ENCODE measurements at regions not wholly inside any gene's neighbourhood (a gene's known extent, or its start where the extent isn't known, plus 50 kb on each side); places are given as distances from the start of the nearest gene placed in this dataset.

- Histone ChIP-seq H3K27me3 (replicated peaks; ENCODE audit: insufficient read depth) (no peaks in the 10 kb centered on the region), H3K27ac (no peak overlapping the region), H3K9ac (no peak overlapping the region), H4K20me1 (ENCODE audit: insufficient read depth) (no peaks in the 10 kb centered on the region), H3K36me3 (ENCODE audit: low read depth) (no peaks in the 10 kb centered on the region), H3F3A (ENCODE audit: insufficient read depth) (no peaks in the 10 kb centered on the region), H3K9me2 (ENCODE audit: insufficient read depth) (no peaks in the 10 kb centered on the region), H2AFZ (no peak overlapping the region), H3K4me2 (ENCODE audit: unreplicated experiment) (no peak overlapping the region), H3K79me2 (ENCODE audit: insufficient read depth) (no peaks in the 10 kb centered on the region), H3K9me3 (ENCODE audit: low read depth) (no peaks in the 10 kb centered on the region), H3K4me1 (ENCODE audit: insufficient read depth) (no peaks in the 10 kb centered on the region), H3K4me3 (no peak overlapping the region)
- TF ChIP-seq EZH2phosphoT487 (IDR thresholded peaks at IDR 0.05; ENCODE audit: insufficient read depth, low read depth), result no peak
- 42 to 46% methylated on average over 8 of the region's 8 CpGs for WGBS, 2 experiments (ENCODE audit: low coverage in 1 of 2, low lambda C conversion rate in 2 of 2, missing lambda C conversion rate in 2 of 2)
- in situ Hi-C loops (cut with MboI), result no loop called here
- peak; percentile 6 for DNase-seq
These were observed 92.9 kb downstream of the C21orf91 start for GRCh38 chr21:17726047-17726829.

GRCh38 chr21:17725339-17725738 is 93.8 kb downstream of the C21orf91 start:
- H3K9me3 ChIP-seq (ENCODE audit: low read depth), result no peaks in the 10 kb centered on the region
- H3K27me3 ChIP-seq (replicated peaks; ENCODE audit: insufficient read depth), result no peaks in the 10 kb centered on the region
- in situ Hi-C loops (cut with MboI), result no loop called here
- no peaks in the 10 kb centered on the region for H3K79me2 ChIP-seq (ENCODE audit: insufficient read depth)
- H2AFZ ChIP-seq, result no peak overlapping the region
- WGBS, 2 experiments (ENCODE audit: low coverage in 1 of 2, low lambda C conversion rate in 2 of 2, missing lambda C conversion rate in 2 of 2), result 41 to 45% methylated on average over 3 of the region's 3 CpGs
- H3F3A ChIP-seq (ENCODE audit: insufficient read depth), result no peaks in the 10 kb centered on the region
- no peak overlapping the region for H3K4me3 ChIP-seq
- no peak for DNase-seq
- H4K20me1 ChIP-seq (ENCODE audit: insufficient read depth), result no peaks in the 10 kb centered on the region
- no peaks in the 10 kb centered on the region for H3K4me1 ChIP-seq (ENCODE audit: insufficient read depth)
- no peaks in the 10 kb centered on the region for H3K36me3 ChIP-seq (ENCODE audit: low read depth)
- TF ChIP-seq EZH2 (IDR thresholded peaks at IDR 0.05; ENCODE audit: insufficient read depth, poor library complexity, severe bottlenecking) (no peak), EZH2phosphoT487 (IDR thresholded peaks at IDR 0.05; ENCODE audit: insufficient read depth, low read depth) (no peak)
- no peaks in the 10 kb centered on the region for H3K9me2 ChIP-seq (ENCODE audit: insufficient read depth)
- no peak overlapping the region for H3K4me2 ChIP-seq (ENCODE audit: unreplicated experiment)
- H3K27ac ChIP-seq, result no peak overlapping the region
- H3K9ac ChIP-seq, result no peak overlapping the region

DNA sequence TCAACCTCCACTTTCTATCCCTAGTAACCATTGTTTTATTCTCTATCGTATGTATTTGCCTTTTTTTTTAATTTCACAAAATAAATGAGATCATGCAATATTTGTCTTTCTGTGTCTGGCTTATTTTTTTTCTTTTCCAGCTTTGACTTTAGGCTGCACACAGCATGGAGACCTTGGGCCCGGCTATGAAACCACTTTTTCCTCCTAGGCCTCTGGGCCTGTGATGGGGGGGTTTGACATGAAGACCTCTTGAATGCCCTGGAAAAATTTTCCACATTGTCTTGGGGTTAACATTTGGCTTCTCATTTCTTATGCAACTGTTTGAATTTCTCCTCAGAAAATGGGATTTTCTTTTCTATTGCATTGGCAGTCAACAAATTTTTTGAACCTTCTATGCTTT is 100.2 kb upstream of the BTG3 start:
- TF ChIP-seq EZH2phosphoT487 (IDR thresholded peaks at IDR 0.05; ENCODE audit: insufficient read depth, low read depth), result no peak
- TF ChIP-seq EZH2 (IDR thresholded peaks at IDR 0.05; ENCODE audit: insufficient read depth, poor library complexity, severe bottlenecking), result no peak
- 17 to 22% methylated on average over 2 of the region's 2 CpGs for WGBS, 2 experiments (ENCODE audit: low coverage in 1 of 2, low lambda C conversion rate in 2 of 2, missing lambda C conversion rate in 2 of 2)
- H3K36me3 ChIP-seq (ENCODE audit: low read depth), result no peaks in the 10 kb centered on the region
- no peaks in the 10 kb centered on the region for H3K79me2 ChIP-seq (ENCODE audit: insufficient read depth)
- H3K4me1 ChIP-seq (ENCODE audit: insufficient read depth), result no peaks in the 10 kb centered on the region
- H3K27ac ChIP-seq, result no peak overlapping the region
- H3K9ac ChIP-seq, result no peak overlapping the region
- H3F3A ChIP-seq (ENCODE audit: insufficient read depth), result no peaks in the 10 kb centered on the region
- H3K9me3 ChIP-seq (ENCODE audit: low read depth), result no peaks in the 10 kb centered on the region
- H3K27me3 ChIP-seq (replicated peaks; ENCODE audit: insufficient read depth), result no peaks in the 10 kb centered on the region
- no peaks in the 10 kb centered on the region for H3K9me2 ChIP-seq (ENCODE audit: insufficient read depth)
- in situ Hi-C loops (cut with MboI), result no loop called here
- no peak for DNase-seq
- no peak overlapping the region for H3K4me2 ChIP-seq (ENCODE audit: unreplicated experiment)
- H2AFZ ChIP-seq, result no peak overlapping the region
- no peaks in the 10 kb centered on the region for H4K20me1 ChIP-seq (ENCODE audit: insufficient read depth)
- H3K4me3 ChIP-seq, result no peak overlapping the region

DNA sequence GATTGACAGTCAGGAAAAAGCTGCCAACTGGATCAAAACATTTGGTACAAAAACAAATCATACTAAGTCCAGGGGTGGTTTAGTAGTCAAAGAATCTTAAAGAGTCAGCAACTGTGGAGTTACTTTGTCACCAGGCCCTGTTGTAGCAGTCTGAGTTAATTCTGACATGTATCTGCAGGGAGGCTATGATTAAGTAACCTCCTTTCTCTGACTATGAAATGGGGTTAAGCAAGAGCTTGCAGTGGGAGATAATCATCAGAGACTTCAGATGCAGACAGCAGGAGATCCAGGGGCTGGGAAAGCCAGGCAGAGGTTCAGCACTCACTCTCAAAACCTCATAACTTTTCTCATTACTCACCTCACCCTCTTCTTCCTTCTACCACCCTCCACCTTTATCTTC is 99.2 kb upstream of the BTG3 start:
- H3K9me2 ChIP-seq (ENCODE audit: insufficient read depth), result no peaks in the 10 kb centered on the region
- no peak overlapping the region for H3K27ac ChIP-seq
- H3K9ac ChIP-seq, result no peak overlapping the region
- H3K36me3 ChIP-seq (ENCODE audit: low read depth), result no peaks in the 10 kb centered on the region
- DNase-seq, result no peak
- H3K9me3 ChIP-seq (ENCODE audit: low read depth), result no peaks in the 10 kb centered on the region
- no peaks in the 10 kb centered on the region for H3K79me2 ChIP-seq (ENCODE audit: insufficient read depth)
- H3K4me3 ChIP-seq, result no peak overlapping the region
- H4K20me1 ChIP-seq (ENCODE audit: insufficient read depth), result no peaks in the 10 kb centered on the region
- H3K27me3 ChIP-seq (replicated peaks; ENCODE audit: insufficient read depth), result no peaks in the 10 kb centered on the region
- in situ Hi-C loops (cut with MboI), result no loop called here
- no peaks in the 10 kb centered on the region for H3F3A ChIP-seq (ENCODE audit: insufficient read depth)
- H3K4me2 ChIP-seq (ENCODE audit: unreplicated experiment), result no peak overlapping the region
- H2AFZ ChIP-seq, result no peak overlapping the region
- H3K4me1 ChIP-seq (ENCODE audit: insufficient read depth), result no peaks in the 10 kb centered on the region
- TF ChIP-seq EZH2phosphoT487 (IDR thresholded peaks at IDR 0.05; ENCODE audit: insufficient read depth, low read depth), result no peak
- no peak for TF ChIP-seq EZH2 (IDR thresholded peaks at IDR 0.05; ENCODE audit: insufficient read depth, poor library complexity, severe bottlenecking)

DNA sequence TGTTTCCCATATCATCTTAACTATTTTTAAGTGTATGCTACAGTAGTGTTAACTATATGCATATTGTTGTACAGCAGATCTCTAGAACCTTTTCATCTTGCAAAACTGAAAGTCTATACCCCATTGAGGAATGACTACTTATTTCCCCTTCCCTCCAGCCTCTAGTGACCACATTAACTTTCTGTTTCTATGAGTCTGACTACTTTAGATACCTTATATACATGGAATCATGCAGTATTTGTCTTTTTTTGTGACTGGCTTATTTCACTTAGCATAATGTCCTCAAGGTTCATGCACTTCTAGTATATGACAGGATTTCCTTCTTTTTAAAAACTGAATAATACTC is 96.5 kb upstream of the BTG3 start:
- no peak overlapping the region for H3K4me3 ChIP-seq
- in situ Hi-C loops (cut with MboI), result no loop called here
- no peak overlapping the region for H3K9ac ChIP-seq
- no peaks in the 10 kb centered on the region for H3K36me3 ChIP-seq (ENCODE audit: low read depth)
- H3F3A ChIP-seq (ENCODE audit: insufficient read depth), result no peaks in the 10 kb centered on the region
- no peak overlapping the region for H2AFZ ChIP-seq
- H3K4me1 ChIP-seq (ENCODE audit: insufficient read depth), result no peaks in the 10 kb centered on the region
- no peaks in the 10 kb centered on the region for H3K79me2 ChIP-seq (ENCODE audit: insufficient read depth)
- no peak overlapping the region for H3K27ac ChIP-seq
- TF ChIP-seq EZH2 (IDR thresholded peaks at IDR 0.05; ENCODE audit: insufficient read depth, poor library complexity, severe bottlenecking) (no peak), EZH2phosphoT487 (IDR thresholded peaks at IDR 0.05; ENCODE audit: insufficient read depth, low read depth) (no peak)
- no peak overlapping the region for H3K4me2 ChIP-seq (ENCODE audit: unreplicated experiment)
- no peaks in the 10 kb centered on the region for H3K9me3 ChIP-seq (ENCODE audit: low read depth)
- H3K9me2 ChIP-seq (ENCODE audit: insufficient read depth), result no peaks in the 10 kb centered on the region
- no peak for DNase-seq
- H3K27me3 ChIP-seq (replicated peaks; ENCODE audit: insufficient read depth), result no peaks in the 10 kb centered on the region
- no peaks in the 10 kb centered on the region for H4K20me1 ChIP-seq (ENCODE audit: insufficient read depth)

All from GM23248 (cell line).